ENCODE measurements at regions not wholly inside any gene's neighbourhood (a gene's known extent, or its start where the extent isn't known, plus 50 kb on each side); places are given as distances from the start of the nearest gene placed in this dataset.
"Not testable (repeated sequence)": the region's sequence is repeated elsewhere in the genome, so short reads cannot be mapped to it uniquely, and the experiment has no call there.

GRCh38 chr3:137121704-137122314 lies 164.0 kb downstream of the IL20RB start:
- peak; percentile 17 for DNase-seq

GRCh38 chr3:137131081-137131480 lies 173.3 kb downstream of the IL20RB start:
- no peak for DNase-seq

- DNase-seq = no peak
These were observed 176.6 kb downstream of the IL20RB start for GRCh38 chr3:137134431-137134830.

GRCh38 chr3:137148406-137148805 lies 190.6 kb downstream of the IL20RB start:
- no peak for DNase-seq

GRCh38 chr3:137148917-137149316 lies 191.1 kb downstream of the IL20RB start:
- DNase-seq = no peak

- DNase-seq = no peak
These were observed 193.0 kb downstream of the IL20RB start for GRCh38 chr3:137150825-137151224.

- DNase-seq = not testable (repeated sequence)
These were observed 195.3 kb downstream of the IL20RB start for GRCh38 chr3:137153046-137153445.

GRCh38 chr3:137163241-137163871 lies 205.6 kb downstream of the IL20RB start:
- no peak for DNase-seq

GRCh38 chr3:137163958-137164357 lies 206.2 kb downstream of the IL20RB start:
- no peak for DNase-seq

- no peak for DNase-seq
These were observed 207.5 kb downstream of the IL20RB start for GRCh38 chr3:137165117-137165806.

GRCh38 chr3:137171834-137172603 lies 214.2 kb downstream of the IL20RB start:
- DNase-seq = no peak

- DNase-seq = no peak
These were observed 214.9 kb downstream of the IL20RB start for GRCh38 chr3:137172728-137173127.

GRCh38 chr3:137174514-137174913 lies 216.7 kb downstream of the IL20RB start:
- DNase-seq = no peak

- DNase-seq = no peak
These were observed 222.4 kb downstream of the IL20RB start for GRCh38 chr3:137180220-137180619.

GRCh38 chr3:137191133-137191923 lies 233.5 kb downstream of the IL20RB start:
- no peak for DNase-seq

GRCh38 chr3:137191951-137192350 lies 234.2 kb downstream of the IL20RB start:
- no peak for DNase-seq

GRCh38 chr3:137194301-137194700 lies 236.5 kb downstream of the IL20RB start:
- DNase-seq = no peak

- not testable (repeated sequence) for DNase-seq
These were observed 240.6 kb downstream of the IL20RB start for GRCh38 chr3:137198374-137198773.

GRCh38 chr3:137199678-137200077 lies 241.9 kb downstream of the IL20RB start:
- no peak for DNase-seq

GRCh38 chr3:137201066-137201465 lies 243.3 kb downstream of the IL20RB start:
- no peak for DNase-seq

GRCh38 chr3:137202941-137203340 lies 245.2 kb downstream of the IL20RB start:
- no peak for DNase-seq

GRCh38 chr3:137204409-137204808 lies 246.6 kb downstream of the IL20RB start:
- no peak for DNase-seq
